Eye (tissue), 1 donor: ENCODE measurements at regions not wholly inside any gene's neighbourhood (a gene's known extent, or its start where the extent isn't known, plus 50 kb on each side); places are given as distances from the start of the nearest gene placed in this dataset.
A peak's percentile ranks its signal among the peaks of the same experiment; 100 is the strongest.

Source experiments
- DNase-seq: peaks from one replicate; pipeline ENCODE4 v3.0.0-alpha.2; 2015

DNA sequence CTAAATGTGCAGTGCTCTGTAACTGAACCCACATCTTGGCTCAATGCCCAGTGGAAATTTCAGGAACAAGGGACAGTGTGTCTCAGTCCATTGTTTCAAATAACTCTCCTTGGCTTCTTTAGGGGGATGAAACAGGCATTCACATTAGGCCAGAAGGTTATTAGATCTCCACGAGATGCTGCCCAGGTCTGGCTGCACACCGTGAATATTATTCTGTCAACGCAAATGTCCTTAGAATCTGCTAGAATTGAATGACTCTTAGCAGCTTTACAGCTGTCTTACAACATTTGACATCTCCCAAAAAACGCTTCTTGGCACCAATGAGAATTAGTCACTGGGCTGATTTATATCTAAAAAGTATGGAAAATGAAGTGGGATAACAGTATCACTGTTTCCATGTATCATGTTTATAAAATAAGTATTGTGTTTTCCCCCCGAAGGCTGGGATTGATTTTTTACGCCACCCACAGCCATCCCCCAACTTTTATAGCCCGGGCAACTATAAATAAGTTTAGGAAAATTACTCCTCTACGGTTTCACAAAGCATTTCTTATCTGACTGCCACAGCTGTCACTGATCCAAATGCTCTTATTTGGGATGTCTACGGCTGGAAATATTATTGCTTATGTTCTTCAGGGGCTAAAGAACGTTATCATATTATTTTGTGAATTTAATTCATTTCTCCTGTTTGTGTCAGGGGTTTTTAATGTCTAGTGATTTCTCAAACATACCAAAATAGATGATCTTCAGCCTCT is 559.7 kb upstream of the FAT1 start:
- DNase-seq: peak; percentile 57

DNA sequence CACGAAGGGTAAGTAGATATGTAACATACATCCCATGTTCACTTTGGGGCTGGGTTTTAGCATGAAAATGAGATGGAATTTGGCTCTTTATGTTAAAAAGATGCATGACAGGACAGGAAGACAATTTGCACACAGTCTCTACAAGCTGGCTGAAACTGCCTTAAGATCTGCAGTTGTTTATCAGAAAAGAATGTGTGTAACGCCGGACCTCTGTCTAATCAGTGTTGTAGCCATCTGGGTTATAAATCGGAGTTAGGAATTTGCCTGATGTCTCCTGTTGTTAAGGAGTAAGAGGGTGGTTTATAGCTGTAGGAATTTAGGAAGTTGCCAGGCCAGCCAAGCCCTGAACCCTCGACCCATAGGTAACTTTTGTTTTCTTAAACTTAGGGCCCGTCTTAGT is 562.9 kb upstream of the FAT1 start:
- DNase-seq: no peak

DNA sequence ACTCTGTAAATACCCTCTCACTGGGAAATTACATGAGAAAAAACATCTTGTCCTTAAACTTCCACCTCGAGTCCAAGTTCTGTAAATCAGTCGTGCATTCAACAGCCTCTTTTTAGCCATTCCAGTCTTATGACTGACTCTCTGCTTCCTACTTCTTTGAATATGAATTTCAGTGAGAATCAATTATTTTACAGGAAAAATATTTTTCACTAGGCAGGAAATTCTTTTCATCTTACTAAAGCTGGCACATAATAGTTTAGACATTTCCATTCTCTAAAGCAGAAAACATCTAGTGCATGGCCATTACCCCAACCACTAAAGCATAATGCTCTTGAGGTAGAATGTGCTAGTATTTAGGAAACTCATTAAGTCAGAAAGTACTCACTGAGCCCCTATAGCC is 565.7 kb upstream of the FAT1 start:
- no peak for DNase-seq

DNA sequence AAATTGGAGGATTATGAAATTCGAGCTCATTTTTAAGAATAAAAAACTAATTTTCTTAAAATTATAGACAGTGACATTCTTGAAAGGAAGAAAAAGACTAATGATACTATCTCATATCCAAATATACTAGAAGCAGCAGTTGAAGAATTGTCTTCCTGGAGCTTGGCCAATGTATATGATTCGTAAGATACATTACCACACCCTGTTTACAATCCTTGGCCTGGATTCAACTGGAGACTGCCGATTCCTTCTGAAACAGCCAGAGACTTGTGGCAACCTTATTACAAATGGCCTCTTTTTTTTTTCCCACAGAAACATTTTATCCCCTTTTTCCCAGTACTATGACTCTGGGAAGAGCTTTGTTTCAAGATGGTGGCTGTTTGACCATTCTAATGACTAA is 571.2 kb upstream of the FAT1 start:
- DNase-seq: no peak

DNA sequence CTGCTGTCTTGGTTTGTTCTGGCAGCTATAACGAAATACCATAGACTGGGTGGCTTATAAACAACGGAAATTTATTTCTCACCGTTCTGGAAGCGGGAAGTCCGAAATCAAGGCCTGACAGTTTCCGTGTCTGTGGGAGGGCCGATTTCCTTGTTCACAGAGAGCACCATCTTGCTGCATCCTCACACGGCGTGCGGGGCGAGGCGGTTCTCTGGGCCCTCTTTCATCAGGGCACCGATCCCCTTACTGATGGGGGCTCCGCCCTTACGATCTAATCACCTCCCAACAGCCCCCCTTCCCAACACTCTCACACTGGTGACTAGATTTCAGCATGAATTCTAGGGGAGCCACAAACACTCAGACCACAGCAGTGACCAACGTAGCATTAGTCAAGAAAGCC is 578.3 kb upstream of the FAT1 start:
- DNase-seq: no peak

DNA sequence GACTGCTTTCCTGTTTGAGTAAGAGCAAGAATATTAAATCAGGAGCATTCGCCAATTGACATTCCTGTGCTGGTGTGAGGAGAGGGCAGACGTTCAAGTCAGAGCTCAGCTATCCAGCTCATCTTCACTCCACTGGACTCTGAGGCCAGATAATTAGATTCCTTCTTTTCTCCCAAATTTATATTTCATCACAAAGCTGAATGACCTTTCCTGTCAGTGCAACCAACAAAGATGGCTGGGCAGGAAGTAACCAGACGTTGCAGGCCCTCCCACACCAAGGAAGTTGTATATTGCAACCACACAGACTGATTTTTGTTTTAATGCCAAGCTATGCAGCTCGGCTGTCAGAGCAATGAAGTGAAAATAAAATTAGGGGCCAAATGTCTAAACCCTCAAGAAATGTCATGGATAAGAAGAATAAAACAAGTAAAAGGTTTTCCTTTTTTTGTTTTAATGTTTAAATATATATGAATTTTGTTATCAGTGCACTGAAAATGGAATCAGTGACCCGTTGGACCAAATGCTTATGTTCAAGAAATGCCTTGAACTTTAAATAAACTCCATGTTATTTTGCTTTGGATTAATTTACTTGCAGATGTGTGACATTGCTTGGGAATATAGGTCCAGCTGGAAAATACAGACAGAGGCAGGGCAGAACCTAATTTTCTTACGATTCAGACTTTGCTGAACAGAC is 578.9 kb upstream of the FAT1 start:
- DNase-seq: peak; percentile 20

DNA sequence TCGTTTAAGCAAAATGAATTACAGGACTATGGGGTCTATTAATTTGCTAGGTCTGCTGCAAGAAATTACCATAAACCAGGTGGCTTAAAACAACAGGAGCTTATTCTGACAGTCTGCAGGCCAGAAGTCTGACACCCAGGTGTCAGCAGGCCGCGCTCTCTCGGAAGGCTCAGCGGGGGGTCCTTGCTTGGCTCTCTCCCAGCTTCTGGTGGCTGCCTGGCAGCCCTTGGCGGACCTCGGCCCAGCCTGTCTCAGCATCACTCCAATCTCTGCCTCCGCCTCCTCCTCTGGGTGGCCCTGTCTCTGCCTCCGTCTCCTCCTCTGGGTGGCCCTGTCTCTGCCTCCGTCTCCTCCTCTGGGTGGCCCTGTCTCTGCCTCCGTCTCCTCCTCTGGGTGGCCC is 580.5 kb upstream of the FAT1 start:
- no peak for DNase-seq

DNA sequence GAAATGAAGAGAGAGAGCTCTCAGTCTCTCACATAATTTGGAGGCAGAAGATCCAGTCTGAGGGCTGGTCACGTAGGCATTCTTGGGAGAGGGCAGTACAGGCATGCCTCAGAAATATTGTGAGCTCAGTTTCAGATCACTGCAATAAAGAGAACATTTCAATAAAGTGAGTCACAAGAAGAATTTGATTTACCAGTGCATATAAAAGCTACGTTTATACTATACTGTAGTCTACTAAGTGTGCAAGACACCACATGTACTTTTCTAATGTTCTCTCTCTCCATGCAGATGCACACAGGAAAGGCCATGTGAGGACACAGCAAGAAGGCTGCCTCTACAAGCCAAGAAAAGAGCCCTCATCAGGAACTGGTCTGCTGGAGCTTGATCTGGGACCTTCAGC is 583.5 kb upstream of the FAT1 start:
- no peak for DNase-seq

DNA sequence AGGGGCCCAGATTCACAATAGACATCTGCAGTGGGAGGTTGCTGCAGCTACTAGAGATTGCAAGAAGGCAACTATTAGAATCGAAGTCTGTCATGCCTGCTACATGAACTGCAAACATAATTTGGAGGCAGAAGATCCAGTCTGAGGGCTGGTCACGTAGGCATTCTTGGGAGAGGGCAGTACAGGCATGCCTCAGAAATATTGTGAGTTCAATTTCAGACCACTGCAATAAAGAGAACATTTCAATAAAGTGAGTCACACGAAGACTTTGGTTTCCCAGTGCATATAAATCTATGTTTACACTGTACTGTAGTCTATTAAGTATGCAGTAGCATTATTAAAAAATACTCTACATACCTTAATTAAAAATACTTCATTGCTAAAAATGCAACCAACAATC is 585.8 kb upstream of the FAT1 start:
- DNase-seq: no peak

DNA sequence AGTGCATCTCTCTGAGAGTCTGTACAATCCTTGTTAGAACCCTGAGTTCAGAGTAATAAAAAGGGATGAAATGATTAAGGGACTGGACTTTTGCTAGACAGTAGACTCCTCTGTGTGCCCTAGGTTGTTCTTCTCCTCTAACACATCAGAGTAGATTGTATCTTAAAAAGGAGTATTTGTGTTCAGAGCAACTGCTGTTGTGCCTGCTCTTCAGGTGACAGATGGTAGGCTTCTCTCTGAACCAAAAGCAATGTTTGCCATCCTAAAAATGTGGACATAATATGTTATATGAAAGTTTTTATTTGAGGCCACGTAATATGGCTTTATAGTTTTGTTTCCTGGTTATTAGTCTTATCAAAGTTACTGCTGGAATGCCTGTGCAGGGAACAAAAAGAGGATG is 588.6 kb upstream of the FAT1 start:
- DNase-seq: no peak

DNA sequence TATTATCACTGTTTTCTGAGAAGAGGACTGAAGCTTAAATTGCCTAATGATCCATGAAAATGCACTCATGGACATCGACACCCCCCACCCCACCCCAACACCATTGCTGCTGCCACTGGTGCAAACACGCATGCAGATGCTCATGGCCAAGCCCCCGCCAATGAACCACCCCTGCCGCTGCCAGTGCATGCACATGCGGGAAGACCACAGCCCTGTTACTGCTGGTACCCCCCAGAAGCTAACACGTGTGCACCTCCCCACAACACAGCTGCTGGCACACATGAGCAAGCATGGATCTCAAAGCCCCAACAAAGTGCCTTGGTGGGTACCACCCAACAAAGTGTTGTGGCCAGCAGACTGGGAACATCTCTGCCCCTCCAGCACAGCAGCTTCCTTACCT is 594.1 kb upstream of the FAT1 start:
- DNase-seq: no peak

DNA sequence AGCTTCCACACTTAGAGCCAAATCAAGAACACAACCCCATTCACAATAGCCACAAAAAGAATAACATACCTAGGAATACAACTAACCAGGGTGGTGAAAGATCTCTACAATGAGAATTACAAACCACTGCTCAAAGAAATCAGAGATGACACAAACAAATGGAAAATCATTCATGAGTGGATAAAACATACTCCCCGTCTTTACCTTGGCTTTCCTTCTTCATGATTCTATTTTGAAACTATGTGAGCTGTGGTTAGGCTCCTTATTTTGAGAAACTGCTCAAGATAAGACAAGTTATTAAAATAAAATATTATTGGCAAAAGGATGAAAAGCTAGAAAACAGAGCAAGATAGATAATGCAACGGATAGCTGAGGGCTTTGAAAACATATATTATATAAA is 598.1 kb upstream of the FAT1 start:
- DNase-seq: no peak

DNA sequence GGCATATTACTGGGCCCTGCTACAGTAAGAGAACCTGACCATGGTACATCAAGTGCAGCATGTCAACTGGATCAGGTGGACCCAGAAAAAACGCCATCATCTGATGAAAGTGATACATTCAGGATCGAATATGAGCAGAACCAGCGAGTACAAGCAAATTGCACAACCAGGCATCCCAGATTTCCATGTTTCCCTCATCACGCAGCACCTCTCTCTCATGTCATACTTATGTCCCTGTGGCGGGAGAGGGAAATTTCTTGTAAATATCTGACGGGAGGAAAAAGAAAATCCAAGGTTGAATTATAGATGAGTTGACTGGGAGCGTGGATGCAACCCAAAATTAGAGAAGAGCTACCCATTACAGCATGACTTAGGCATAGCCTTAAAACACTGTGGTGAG is 608.5 kb upstream of the FAT1 start:
- DNase-seq: no peak

DNA sequence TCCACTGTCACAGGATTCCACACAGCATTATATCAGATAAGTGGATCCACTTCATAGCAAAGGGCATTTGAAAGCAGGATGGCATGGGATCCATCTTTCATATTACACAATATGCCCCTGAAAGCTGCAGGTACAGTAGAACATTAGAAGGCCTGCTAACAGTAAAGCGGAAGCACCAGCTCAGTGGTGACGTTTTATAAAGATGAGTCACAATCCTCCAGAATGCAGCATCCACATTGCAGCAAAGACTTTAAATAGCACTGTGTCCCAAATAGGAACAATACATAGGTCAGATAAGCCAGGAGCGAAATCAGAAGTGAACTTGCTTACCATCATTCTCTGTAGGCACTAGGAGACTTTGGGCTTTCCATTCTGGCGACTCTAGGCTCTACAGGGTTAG is 609.5 kb upstream of the FAT1 start:
- DNase-seq: no peak

DNA sequence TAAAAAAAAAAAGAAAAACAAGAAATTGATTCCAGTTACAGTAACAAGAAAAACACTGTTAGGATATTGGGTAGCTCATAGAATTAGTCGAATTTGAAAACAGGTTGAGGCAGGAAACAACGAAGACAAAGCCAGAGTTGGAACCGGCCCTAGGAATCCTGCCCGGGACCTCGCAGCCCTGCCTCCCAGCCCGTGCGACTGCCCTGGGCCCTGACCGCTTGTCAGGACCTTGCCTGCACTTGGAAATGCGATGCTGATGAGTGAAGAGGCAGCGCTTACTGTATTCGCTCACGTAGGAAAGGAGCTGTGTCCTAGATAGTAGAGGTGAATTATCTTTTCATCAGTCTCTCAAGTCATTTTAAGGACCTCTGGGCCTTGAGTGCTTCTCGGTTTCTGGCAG is 611.7 kb upstream of the FAT1 start:
- no peak for DNase-seq

DNA sequence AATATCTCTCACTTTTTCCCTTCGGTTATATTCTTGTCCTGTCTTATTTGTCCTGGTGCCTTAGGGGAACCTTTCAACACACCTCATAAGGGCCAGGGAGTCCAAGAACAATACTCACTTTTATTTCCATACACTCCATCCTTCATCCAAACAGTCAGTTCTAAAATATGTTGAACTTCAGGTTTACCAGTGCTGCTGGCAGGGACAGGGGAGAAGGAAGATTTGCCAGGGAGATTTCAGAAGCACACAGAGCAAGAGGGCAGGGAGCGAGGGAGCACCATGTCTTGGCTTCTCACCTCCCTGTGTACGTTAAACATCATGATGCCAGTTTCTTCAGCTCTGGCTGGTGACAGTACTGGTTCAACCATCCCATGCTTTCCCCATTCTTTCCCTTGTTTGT is 631.1 kb upstream of the FAT1 start:
- DNase-seq: no peak

DNA sequence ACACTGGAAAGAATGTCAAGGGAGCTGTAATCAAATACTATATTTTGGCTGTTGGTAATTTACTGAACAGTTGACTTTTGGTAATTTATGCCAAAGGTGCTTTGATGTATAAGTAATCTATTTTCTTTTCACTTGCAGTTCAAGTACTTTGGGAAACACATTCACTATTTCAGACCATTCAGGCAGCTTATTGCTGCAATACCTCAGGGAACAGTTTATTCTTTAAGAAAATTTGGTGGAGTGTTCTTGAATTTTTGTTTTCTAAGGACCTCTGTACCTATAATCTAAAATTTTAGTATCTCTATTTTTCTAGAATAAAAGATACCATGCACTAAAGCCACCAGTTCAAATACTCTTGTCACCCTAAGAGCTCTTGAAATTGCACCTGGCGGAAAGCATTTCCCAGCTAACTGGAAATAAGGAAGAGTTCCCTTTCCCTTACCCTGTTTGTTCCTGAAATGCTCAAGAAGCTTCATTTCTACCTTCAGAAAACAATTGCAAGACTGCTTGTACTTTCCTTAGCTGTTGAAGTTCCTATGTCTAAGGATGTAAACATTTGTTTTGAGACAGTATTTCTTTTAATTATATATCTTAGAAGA is 633.5 kb upstream of the FAT1 start:
- no peak for DNase-seq

DNA sequence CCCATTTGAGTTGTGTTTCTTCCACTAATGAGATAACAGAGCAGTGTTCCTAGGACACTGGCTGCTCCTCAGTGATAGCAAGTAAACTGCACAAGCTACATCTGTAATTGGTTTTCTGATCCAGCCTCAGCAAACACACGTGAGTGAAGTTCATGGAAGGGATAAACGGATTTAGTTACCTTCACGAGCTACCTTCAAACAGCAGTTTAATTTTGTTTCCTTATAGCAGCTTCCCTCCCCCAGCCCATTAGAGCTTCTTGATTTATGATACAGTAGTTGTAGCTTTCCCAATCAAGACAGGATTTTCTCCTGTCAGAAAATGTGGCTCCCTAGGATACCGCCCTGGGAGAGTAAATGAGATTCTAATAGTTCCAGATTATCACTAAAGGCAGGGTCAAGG is 634.2 kb upstream of the FAT1 start:
- peak; percentile 16 for DNase-seq

DNA sequence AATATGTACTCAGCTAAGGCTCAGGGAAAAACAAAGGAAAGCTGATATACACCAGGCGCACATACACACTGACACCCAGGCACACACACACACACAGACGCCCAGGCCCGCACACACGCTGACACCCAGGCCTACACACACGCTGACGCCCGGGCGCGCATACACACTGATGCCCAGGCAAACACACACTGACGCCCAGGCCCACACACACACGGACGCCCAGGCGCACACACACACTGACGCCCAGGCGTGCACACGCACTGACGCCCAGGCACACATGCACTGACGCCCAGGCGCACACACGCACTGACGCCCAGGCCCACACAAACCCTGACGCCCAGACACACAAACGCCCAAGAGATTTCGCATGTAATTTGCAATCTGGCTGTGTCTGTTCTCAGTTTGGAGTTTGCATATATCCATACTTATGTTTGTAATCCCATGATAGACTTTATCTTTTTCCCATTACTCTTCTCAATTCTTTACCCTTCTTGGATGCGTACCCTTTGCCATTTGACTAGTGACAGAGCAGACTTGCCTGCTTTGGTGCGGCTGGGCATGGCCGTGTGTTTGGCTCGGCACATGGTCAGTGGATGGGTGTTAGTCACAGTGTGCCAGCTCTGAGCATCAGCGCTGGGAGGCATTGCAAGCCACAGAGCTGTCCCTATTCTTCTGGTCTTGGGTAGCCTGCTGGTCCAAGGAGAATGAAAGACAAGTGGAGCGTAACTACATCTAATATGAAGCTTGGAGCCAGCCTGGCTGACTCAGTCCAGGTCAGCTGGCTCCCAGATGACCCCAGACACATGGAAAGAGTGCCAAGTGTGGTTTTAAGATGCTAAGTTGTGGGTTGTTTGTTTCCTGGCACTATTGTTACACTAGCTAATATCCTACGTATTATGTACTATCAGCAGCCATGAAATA is 632.4 kb upstream of the ZFP42 start:
- DNase-seq: peak; percentile 76

DNA sequence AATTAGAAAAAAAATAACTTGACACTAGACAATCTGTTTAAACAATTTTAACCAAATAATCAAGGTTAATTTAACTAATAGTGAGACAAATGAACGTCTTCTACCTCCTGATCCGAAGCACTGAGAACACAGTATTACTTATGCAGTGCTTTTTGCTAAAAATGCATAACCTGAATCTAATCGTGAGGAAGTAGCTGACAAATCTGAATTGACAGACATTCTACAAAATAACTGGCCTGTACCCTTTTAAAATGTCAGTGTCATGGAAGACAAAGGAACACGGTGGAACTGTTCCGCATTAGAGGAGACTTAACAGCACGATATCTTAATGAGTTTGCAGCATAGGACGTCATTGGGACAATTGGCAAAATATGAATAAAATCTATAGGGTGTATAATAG is 631.2 kb upstream of the ZFP42 start:
- DNase-seq: peak; percentile 93

DNA sequence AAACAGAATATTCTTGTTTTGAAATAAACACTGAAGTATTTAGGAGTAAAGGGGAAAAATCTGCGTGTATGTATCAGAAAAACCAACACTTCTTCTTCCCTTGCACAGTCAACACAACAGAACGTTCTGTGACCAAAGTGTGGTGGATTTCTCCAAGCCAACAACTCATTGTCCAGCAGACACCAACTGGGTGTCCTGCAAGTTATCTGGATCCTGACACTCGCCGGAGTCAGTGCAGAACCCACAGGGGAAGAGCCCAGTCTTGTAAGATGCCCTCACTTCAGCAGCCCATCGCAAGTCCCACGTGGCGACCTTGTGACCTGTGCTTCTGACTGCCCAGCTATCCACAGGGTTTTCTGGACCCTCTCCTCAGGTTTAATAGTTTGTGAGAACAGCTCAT is 630.7 kb upstream of the ZFP42 start:
- peak; percentile 72 for DNase-seq

DNA sequence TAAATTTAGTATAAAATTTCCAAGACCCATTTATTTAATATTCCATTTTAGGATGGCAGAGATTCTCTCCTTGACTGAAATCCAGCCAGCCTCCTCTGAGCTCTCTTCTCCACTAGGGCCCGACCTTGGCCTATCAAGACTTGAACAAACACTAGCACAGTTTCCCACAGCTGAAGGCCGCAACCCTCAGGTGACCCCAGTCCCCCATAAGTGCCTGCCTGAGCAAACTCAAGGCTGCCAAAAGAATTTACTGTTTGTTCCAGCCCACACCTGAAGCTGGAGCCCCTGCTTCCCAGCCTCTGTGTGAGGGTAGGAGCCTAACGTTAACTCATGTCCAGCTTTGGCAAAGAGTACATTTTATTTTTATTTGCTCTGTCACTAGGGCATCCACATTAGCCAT is 629.0 kb upstream of the ZFP42 start:
- no peak for DNase-seq

DNA sequence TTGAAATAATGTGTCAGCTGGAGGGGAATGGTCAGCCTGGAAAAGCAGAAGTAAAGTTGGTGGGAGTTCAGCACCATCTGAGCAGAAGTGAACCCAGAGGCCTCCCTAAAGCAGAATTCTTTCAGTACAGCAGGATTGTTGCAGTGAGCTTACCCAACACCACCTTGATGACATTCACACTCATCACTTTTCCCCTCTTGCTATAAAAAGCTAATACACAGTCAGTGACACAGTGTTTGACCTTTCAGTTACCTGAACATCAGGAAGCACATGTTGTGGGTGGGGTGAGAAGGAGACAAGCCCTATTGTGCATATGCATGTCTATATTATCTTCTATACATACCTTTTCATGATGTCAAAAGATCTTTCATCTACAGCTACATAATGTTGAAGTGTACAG is 624.7 kb upstream of the ZFP42 start:
- no peak for DNase-seq
